ENCODE measurements at regions not wholly inside any gene's neighbourhood (a gene's known extent, or its start where the extent isn't known, plus 50 kb on each side); places are given as distances from the start of the nearest gene placed in this dataset.

- no peaks in the 10 kb centered on the region for H3K79me2 ChIP-seq (replicated peaks; ENCODE audit: insufficient read depth)
- H3K27me3 ChIP-seq (ENCODE audit: insufficient read depth) = no peaks in the 10 kb centered on the region; the same call in 1 of the 2 replicates
- peaks cover 14% of the 10 kb centered on the region for H3K36me3 ChIP-seq (ENCODE audit: insufficient read depth)
- no peak overlapping the region for H3K4me2 ChIP-seq
- H3K27ac ChIP-seq (ENCODE audit: low read depth) = no peak overlapping the region
- no peaks in the 10 kb centered on the region for H4K20me1 ChIP-seq (replicated peaks; ENCODE audit: insufficient read depth)
- no peak overlapping the region for H3K4me3 Mint-ChIP-seq
- no peak overlapping the region for H3K4me3 ChIP-seq
- no peak for ATAC-seq
- no peaks in the 10 kb centered on the region for H3K9me2 ChIP-seq (ENCODE audit: insufficient read depth)
- H3K36me3 Mint-ChIP-seq (ENCODE audit: low read depth) = peaks cover 35% of the 10 kb centered on the region
- TF ChIP-seq CTCF (conservative IDR thresholded peaks at IDR 0.05; ENCODE audit: low read depth in 2 of 2) = no peak
- no peak for TF ChIP-seq REST (IDR thresholded peaks at IDR 0.05; ENCODE audit: unreplicated experiment)
- TF ChIP-seq JUNB (IDR thresholded peaks at IDR 0.05; ENCODE audit: unreplicated experiment) = no peak
- TF ChIP-seq EZH2 (IDR thresholded peaks at IDR 0.05; ENCODE audit: low read depth, unreplicated experiment) = no peak
- TF ChIP-seq CREB1 (CRISPR knock-in tag; IDR thresholded peaks at IDR 0.05; ENCODE audit: low read depth) = no peak
- no peak for TF ChIP-seq ZNF331 (CRISPR knock-in tag; IDR thresholded peaks at IDR 0.05; ENCODE audit: low read depth)
- TF ChIP-seq STAT1 (IDR thresholded peaks at IDR 0.05; ENCODE audit: unreplicated experiment) = no peak
- no peak for TF ChIP-seq ZNF114 (CRISPR knock-in tag; IDR thresholded peaks at IDR 0.05)
- TF ChIP-seq ETS1 (IDR thresholded peaks at IDR 0.05) = no peak
- no peak for TF ChIP-seq EZH2phosphoT487 (IDR thresholded peaks at IDR 0.05; ENCODE audit: unreplicated experiment)
- TF ChIP-seq NANOG (IDR thresholded peaks at IDR 0.05; ENCODE audit: borderline replicate concordance) = no peak
- no peak for TF ChIP-seq ZNF462 (CRISPR knock-in tag; IDR thresholded peaks at IDR 0.05)
- TF ChIP-seq POLR2AphosphoS5 (IDR thresholded peaks at IDR 0.05; ENCODE audit: low read depth) = no peak
- no peak overlapping the region for H3K27ac Mint-ChIP-seq
- peaks cover 94% of the 10 kb centered on the region for H3K9me3 Mint-ChIP-seq
- DNase-seq (ENCODE audit: low spot score) = no peak
- no peaks in the 10 kb centered on the region for H3K4me1 Mint-ChIP-seq
- H2AFZ ChIP-seq = no peak overlapping the region
- H3F3A ChIP-seq (replicated peaks; ENCODE audit: low read depth) = no peaks in the 10 kb centered on the region
- H3K27me3 Mint-ChIP-seq (ENCODE audit: insufficient read depth, low read depth, poor library complexity) = peaks cover 2% of the 10 kb centered on the region
- no peaks in the 10 kb centered on the region for H3K4me1 ChIP-seq (ENCODE audit: insufficient read depth)
Observed at GRCh38 chr20:54922636-54923035, 447.2 kb downstream of the DOK5 start.

Measured in GM23338 (cell line).